Amygdala (tissue), 56 donors: ENCODE measurements at regions not wholly inside any gene's neighbourhood (a gene's known extent, or its start where the extent isn't known, plus 50 kb on each side); places are given as distances from the start of the nearest gene placed in this dataset.
"Not testable (repeated sequence)": the region's sequence is repeated elsewhere in the genome, so short reads cannot be mapped to it uniquely, and the experiment has no call there.

Source experiments
- DNase-seq, 56 donors: peaks; one replicate each; lab custom pipeline; 2025; lab: John Stamatoyannopoulos, UW

DNA sequence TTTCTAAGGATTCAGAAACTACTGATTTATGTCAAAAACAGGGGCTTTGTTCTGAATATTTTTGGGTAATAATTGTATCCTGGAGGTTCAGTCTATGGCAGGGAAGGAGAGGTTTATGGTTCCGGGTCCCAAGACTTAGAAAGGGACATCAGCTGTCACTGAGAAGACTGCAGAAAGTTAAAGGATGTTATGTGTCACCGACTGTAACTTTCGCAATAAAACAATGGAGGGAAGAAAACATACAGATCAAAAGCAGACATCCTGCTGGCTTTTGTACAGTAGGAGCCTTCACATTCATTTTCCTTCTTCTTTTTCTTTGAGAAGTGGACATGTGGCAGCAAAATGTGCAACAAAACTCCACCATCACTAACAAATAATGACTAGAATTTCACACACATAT, 900.7 kb upstream of the SOX11 start:
- DNase-seq: no peak

DNA sequence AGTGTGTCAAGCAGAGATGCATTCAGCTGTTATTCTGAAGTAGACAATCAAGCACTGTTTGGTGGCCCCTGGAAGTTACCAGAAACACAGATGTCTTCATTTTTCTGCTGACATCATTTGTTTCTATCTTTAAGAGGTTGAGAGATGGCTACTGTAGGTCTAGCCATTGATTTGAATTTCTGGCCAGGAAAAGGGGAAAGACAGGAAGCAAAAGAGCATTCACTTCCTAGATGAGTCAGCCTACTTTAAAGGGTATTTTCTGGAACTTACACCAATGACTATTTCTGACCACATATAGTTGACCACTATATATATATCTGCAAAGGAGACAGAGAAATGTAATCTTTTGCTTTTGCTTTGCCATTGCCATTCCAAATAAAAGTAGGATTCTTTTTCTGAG, 900.1 kb upstream of the SOX11 start:
- no peak for DNase-seq

DNA sequence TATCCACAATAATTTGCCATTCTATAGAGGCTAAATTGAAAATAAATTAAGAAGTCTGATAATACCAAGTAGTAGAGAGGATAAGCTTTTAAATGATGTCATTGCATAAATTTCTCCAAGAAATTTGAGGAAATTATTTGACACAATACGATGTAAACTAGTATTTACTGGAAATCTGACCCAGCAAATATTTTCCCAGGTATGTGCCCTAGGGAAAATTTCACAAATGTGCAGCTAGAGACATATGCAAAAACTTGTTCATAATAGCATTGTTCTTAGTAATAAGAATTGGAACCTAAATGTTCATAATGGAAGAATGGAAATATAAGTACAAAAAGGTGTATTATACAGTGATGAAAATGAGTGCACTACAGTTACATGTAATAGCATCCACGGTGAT, 888.8 kb upstream of the SOX11 start:
- no peak for DNase-seq

DNA sequence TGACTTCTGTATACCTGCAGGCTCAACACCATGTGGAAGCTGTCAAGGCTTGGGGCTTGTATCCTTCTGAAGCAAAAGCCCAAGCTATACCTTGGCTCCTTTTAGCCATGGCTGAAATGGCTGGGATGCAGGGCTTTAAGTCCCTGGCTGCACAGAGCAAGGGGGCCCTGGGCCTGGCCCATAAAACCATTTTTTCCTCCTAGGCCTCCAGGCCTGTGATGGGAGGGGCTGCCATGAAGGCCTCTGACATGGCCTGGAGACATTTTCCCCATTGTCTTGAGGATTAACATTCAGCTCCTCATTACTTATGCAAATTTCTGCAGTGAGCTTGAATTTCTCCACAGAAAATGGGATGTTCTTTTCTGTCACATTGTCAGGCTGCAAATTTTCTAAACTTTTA, 878.0 kb upstream of the SOX11 start:
- not testable (repeated sequence) for DNase-seq

DNA sequence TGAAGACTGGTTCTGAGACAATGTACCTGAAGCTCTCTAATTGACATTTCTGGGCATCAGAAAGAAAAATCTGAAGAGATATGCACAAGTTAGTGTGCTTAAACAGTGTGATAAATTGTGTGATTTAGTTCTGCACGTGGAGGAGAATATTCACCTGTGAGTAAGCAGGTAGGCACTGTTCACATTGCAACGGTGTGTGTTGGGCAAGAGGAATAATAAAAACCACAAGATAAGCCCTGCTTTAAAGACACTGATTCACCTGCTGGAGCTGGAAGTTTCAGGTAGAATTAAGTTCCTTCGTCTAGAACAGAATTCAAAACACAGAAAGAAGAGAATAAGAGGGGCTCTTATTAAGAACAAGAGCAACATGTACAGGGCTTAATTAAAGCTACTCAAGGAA, 864.3 kb upstream of the SOX11 start:
- DNase-seq: no peak

DNA sequence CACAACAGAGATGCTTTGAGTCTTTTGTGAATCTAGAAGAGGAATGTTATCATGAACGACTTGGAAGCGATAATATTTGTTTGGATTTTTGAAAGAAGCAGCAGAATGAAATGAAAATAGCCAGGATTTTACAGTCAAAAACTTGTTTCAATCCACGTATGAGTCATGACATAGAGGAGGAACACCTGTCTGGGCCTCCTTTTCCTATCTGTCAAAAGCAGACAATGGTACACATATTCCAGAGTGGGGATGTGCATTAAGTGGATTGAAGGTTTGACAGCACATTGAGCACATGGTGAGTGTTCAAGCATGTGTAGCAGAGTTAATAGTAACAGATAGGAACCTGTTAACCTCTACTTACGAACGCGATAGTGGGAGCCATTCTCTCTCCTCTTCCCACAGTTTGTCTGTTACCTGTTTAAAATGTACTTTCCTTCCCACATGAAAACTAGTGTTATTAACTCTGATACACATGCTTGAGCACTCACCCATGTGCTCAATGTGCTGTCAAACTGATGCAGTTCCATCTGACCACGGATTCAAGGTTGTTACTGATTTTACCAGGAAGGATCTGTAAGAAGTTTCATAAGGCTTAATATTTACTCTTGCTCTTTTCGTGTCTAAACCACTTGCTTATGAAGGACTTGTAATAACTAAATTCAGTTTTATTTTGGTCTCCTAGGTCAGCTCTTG, 863.4 kb upstream of the SOX11 start:
- DNase-seq: no peak

DNA sequence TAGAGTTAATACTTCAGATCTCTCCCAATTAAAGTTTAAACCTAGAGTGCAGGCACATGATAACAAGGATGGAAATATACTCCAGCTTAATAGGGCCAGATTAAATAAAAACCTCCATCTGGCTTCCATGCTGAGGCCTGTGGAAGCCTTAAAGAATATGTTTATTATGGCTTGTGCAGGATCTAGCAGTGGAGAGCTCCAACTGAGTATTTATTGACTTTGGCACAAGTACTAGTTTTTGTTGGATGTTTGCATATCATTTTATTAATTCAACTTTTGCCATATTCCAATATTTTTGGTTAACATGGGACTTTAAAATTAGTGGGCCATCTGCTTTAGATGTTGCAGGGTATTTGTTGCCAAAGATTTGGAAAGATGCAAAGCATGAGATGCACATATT, 860.4 kb upstream of the SOX11 start:
- no peak for DNase-seq

DNA sequence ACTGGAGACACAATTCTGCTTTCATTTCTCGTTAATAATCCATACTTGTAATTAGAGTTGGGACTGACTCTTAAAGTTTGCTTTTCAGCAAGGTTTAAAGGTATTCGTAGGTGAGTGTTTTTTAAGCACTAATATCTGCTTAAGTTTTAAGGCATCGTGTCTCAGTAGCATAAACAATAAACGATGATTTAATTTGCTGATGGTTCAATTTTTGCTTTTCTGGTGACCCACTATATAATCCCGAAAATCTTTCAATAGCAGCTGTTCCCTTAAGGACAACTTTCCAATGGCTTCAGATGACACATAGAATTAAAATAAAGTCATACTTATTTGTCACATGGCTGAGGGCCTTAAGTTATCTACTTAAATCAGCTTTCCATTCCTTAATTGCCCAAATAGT, 859.5 kb upstream of the SOX11 start:
- no peak for DNase-seq

DNA sequence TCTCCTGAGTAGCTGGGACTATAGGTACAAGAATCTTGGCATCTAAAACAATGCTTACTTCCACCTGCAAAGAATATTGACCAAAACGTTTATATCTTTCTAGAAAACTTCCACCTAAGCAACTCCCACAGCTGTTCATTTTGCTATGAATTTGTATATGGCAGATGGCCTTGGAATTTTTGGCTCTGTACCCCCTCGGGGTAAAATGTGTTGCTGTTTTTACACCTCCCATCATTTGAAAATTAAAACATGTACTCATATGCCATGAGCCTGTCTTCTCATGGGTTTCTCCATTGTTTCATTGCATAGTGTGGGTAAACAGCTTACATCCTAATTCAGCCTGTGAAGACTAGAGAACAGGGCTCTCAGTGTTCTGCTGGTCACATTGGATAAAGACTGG, 853.6 kb upstream of the SOX11 start:
- no peak for DNase-seq

DNA sequence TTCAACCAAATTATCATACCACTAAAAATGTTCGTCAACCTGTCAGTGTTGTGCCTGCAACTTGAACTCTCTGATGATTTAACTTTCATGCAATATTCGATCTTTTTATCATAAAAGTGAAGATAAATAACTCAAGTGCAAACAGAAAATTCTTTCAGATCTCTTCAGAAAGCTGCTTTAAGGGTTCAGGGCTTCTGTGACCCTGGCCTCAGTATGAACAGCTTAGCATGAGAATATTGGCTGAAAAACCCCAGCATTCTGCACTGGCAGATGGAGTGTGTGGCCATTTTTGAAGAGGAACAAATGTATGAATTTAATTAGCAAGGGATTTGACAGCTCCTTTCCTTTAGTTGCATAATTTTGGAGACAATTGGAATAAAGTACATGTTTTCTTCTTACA, 851.4 kb upstream of the SOX11 start:
- DNase-seq: no peak

DNA sequence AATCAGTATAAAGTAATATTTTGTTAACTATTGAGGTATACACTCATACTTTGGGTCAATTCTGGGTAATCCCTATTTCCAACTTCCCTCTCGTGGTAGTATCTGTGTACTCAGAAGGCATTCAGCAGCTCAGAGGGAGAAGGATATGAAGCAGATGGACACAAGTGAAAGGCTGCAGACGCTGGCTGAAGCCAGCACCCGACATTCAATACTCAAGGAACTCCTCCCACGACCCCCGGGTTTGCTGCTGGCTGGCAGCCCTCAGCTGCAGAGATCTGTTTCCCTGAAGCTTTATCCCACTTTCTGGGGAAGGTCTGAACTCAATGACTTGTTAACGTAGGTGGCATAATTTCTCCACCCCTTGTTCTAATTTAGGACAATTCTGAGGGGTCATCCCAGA, 847.3 kb upstream of the SOX11 start:
- no peak for DNase-seq

DNA sequence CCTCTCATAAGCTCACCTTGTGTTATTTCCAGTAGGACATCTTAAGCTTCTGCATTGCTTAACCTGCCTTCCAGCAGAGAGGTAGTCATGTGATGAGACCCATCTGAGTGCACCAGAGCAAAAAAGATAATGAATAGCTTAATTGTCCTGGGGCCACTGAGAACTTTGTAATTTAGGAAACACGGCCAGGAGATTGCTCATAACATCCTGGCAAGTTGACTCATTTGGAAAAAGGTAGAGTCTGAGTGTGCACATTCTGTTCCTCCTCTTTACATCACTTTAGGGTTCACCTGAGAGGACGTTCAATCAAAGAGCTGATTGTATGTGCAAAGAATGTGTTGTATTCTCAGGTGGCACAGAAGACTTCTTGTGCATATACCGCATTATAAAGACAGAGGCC, 830.2 kb upstream of the SOX11 start:
- DNase-seq: no peak

DNA sequence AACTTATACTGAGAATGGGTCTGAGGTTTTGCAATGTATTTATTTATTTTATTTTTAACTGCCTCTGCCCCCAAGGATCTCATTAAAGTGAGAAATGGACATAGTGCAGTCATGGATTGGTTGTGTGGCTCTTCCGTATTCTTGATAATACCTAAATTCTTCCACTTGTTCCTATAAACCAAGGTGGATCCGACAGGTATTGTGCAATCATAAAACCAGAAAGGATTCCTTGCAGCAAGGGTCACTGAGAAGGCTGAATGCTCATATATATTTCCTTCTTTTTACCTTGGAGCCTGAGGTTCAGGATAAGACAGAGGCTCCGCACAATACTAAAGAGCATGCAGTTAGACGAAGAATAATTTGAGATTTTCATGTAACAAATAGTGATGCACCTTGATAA, 826.0 kb upstream of the SOX11 start:
- DNase-seq: no peak

DNA sequence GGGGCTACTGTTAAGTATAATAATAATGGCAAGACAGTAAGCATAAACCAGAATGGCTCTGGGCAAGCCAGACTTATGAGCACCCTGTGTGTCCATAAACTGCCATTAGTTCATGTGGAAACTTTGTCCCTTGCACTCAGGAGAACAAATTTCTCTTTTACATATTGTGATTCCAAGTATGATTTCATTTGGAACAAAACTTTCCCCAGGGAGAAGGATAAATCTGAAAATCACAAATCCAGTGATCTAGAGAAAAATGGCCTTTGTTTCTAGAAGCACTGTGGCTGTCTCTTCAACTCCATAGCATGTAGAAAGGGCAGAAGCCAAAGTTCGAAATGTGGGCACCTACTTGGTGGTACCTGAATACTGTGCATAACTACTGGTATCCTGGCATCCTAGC, 823.7 kb upstream of the SOX11 start:
- DNase-seq: no peak

DNA sequence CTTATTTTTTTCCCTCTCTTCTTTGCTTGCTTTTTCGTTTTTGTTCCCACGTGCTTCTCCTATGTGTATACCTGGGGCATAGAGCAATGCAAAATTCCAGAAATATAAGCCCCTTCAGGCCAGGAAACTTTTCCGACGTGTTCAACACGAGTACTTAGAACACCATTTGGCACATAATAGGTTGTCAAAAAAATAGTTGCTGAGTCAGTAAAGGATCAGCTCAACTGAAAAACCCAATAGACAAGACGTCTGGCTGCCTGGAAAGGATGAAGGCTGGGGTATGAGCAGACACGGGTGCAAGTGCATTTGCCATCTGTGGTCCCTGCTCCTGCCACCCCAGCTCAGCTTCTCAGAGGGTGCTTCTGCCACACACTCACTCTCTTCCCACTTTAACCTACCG, 823.0 kb upstream of the SOX11 start:
- no peak for DNase-seq

DNA sequence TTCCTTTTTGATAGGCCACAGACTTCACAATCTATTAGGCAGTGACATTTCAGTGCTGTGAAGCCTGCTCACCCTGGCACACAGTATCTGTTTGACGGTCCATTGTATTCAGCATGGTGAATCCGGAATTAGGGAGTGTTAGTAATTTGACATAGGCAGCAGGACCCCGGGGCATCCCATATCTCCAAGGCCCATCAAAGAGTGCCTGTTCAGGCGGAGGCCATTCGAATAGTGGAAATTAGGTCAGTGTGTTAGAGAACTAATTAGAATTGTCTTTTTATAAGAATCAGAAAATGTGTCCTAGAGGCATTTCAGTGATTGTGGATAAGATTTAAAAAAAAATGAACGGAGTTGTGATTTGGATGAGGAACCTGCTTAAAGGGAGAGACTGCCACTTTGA, 818.8 kb upstream of the SOX11 start:
- no peak for DNase-seq

DNA sequence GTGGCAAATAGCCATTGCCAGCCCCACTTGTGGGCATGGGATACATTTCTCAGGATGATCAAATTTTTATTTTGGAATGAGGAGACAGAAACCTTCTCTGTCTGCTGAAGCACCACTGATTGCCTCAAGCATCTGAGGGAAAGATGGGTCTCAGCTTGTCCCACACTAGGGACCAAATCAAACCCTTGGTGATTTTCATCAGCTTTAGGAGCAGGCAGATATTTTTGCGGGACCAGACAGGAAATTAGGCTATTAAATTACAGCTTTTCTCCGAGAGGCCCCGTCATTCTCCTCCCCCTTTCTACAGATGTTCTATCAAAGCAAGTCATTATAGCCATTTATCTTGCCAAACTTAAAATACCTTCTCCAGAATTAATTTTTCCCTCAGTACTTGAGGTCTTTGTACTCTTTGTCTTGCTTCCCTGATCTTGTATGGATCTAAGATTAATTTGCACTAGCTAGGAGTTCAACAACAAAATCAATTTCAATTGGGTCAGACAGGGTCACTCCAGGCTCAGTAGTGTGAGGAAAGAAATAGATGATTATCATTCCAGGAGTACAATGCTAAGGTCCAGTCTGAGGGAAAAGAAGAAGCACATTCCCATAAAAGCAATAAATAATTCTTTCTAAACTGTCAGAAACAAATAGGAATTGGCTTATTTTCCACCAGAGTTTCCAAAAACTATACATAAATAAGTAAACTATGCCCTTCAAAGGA, 818.1 kb upstream of the SOX11 start:
- no peak for DNase-seq

DNA sequence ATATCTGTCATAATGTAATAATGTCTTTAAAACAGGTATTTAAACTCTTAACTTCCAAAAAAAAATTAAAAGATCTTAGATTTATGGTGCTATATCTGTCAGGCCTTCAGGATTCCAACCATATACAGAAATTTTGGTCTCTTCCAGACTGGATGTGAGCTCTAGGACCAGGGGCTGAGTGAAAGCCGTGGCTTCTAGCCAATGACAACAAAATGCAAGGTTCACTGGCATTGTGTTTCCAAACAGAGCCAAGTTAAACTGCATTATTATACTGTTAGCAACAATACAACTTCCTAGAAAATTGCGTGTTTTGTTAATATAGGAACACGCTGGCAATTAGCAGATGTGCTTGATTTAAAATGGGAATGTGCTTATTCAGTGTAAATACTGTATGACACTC, 809.8 kb upstream of the SOX11 start:
- DNase-seq: no peak

DNA sequence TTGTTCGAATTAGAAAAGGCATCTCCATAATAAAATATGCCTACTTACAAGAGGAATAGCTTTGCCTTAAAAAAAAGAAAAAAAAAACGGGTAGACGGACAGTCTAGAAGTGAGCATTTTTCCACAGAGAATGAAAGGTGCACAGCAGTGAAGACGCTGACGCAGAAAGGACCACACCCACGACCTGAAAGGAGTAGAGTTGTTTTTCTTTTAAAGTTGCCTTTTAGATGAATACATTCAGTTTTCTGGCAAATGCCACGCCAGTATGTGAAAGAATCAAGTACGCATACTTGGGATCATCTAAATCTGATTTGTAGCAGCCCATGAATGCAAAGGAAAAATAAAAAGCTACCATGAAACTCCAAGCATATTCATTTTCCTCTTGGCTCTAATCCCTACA, 809.2 kb upstream of the SOX11 start:
- no peak for DNase-seq

DNA sequence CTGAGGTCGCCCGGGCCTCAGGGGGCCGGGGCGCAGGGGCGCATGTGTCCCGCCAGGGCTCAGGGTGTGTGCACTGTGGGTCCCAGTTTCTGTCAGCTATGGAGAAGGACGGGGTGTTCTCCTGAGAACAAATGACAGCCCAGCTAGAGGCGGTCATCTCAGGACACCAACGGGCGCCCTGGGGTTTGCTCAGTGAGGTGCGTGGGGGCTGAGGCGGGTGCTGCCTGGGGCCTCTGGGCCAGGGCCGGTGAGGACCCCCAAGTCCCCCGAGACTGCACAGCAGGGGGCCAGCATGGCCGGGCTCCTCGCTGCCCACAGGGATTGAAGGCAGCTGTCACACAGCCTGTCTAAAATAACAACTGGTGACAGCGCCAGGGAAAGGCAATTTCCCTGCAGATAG, 808.8 kb upstream of the SOX11 start:
- DNase-seq: no peak

DNA sequence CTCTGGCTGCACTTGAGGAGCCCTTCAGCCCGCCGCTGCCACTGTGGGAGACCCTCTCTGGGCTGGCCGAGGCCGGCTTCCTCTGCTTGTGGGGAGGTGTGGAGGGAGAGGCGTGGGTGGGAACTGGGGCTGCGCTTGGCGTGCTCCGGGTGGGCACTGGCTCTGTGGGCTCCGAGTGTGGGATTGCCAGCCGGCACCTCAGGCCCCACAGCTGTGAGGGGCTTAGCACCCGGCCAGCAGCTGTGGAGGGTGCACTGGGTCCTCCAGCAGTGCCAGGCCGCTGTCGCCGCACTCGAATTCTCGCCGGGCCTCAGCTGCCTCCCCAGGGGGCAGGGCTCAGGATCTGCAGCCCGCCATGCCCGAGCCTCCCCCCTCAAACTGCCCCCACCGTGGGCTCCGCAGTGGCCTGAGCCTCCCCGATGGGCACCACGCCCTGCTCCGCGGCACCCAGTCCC, 808.0 kb upstream of the SOX11 start:
- DNase-seq: no peak

DNA sequence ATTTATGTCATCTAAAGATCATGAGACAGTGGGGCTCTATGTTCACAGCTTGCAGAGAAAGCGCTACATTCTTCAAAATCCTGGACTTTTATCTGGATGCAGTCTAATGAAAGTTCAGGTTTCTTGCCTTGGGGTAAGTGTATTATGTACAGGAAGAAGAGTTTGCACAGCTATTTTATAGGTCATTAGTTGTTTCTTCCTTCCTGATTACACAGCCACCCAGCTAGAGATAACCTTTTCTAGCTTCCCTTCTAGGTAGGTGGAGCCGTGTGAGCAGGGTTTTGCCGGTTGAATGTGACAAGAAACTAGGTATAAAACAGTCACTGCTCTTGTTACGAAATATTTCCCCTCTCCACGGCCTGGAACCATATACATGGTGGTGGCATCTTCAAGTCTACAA, 800.8 kb upstream of the SOX11 start:
- DNase-seq: no peak

DNA sequence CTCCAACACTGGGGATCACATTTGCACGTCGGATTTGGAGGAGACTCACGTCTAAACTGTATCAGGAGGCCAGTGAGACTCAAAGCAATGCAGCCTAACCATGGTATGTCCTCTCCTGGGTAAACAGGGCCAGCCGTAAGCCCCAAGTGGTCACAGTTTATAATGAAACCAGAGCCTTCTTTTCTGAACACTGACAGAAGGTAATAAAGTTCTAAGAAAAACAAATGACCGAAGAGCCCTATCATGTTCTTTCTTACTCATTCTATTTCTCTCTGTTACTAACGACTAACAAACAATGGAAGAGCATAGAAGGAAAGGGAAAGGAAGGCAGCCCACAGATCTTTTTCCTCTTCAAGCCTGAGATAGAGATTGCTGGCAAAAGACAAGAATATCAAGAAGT, 796.8 kb upstream of the SOX11 start:
- no peak for DNase-seq
